Epithelial cell of prostate (primary cell): ENCODE measurements at regions not wholly inside any gene's neighbourhood (a gene's known extent, or its start where the extent isn't known, plus 50 kb on each side); places are given as distances from the start of the nearest gene placed in this dataset.

Experiments used
- DNase-seq: peaks from one replicate; pipeline ENCODE4 v3.0.0-alpha.2; 2011; ENCODE audit warnings: low read depth, low spot score
- H3K27ac ChIP-seq: fragments of 450-650 bp; 2 replicates; pipeline ENCODE4 v1.5.1; 2017; ENCODE audit warnings: mild to moderate bottlenecking

DNA sequence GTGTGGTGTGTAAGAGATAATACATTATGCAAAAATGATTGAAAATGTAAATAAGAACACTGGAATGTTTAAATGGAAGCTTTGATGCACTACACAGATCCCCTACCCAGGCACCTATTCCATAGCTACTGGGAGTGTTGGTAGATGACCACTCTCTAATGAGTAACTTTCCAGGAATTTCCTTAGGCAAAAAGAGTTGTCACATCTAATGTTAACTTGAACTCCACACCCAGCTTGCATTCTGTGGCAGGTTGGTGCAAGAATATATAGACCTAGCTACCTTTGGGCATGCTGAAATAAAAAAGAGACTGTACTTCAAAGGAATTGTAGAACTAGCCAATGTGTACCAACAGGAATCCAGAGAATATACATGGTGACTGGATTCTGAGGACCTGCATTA, 1254.2 kb upstream of the EYS start:
- no peak overlapping the region for H3K27ac ChIP-seq
- DNase-seq: no peak

DNA sequence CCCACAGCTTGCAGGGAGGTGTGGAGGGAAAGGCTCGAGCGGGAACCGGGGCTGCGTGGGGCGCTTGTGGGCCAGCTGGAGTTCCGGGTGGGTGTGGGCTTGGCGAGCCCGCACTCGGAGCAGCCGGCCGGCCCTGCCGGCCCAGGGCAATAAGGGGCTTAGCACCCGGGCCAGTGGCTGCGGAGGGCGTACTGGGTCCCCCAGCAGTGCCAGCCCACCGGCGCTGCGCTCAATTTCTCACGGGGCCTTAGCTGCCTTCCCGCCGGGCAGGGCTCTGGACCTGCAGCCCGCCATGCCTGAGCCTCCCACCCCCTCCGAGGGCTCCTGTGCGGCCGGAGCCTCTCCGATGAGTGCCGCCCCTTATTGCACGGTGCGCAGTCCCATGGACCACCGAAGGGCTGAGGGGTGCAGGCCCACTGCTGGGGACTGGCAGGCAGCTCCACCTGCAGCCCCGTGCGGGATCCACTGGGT, 1242.2 kb upstream of the EYS start:
- H3K27ac ChIP-seq: no peak overlapping the region
- no peak for DNase-seq

DNA sequence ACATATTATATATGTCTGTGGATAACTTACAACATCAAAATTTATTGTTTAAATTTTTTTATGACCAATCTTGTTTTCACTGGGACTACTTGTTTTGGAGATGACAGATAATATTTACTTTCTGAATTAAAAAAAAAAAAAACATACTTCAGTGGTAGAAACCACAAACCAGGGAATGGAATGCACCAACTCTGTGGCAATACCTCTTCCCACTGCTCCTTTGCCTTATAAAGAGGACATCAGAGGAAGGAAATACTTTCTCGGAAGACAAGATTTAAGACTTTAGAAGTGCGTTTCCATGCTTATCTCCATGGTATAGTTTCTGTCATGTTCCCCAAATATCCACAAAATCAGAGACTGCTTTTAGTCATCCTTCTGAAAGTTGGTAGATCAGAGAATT, 1241.1 kb upstream of the EYS start:
- DNase-seq: no peak
- H3K27ac ChIP-seq: no peak overlapping the region

DNA sequence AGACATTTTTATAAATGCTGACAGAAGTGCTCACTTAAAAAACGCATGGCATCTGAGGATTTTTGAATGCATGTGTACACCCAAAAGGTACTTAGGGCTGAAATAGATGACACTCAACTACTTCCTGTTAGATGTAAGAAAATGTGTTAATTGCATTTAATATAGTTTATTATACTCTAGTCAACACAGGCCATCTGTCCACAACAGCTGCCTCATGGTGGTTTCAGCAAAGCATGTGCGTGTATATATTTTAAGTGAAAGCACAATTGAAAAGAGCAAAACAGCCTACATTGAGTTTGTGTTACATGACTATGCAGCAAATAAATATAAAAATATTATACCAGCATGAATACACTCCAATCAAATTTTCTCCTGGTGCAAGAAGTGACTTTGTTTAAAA, 1233.0 kb upstream of the EYS start:
- no peak overlapping the region for H3K27ac ChIP-seq
- DNase-seq: no peak

DNA sequence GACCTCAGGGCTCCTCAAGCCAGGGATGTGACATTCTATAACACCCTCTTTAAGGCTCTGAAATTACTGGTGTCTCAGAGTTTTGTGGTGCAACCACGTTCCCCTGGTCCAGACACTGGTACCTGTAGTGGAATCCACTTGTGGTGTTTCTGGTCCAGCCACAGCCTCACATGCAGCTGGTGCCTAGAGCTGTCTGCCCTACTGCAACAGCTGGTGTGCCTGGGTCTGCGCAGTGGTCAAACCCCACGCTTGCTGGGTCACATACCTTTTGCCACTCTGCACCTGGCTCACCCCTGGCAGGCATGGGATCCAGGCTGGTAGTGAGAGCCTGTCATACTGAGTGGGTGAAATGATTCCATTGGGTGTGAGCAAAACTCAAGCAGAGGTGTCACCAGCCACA, 1230.2 kb upstream of the EYS start:
- H3K27ac ChIP-seq: no peak overlapping the region
- no peak for DNase-seq

DNA sequence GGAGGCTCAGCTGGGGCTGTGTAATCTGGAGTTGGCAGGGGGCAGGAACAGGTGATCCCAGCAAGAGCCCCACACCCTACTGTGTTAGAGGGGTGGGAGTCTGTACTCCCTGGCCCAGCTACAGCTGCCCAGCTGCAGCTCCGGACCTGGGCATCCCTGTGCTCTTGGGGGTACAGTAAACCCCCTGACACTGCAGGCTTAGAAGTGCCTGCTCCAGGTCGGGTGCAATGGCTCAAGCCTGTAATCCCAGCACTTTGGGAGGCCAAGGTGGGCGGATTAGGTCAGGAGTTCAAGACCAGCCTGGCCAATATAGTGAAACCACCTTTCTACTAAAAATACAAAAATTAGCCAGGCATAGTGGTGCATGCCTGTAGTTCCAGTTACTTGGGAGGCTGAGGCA, 1228.6 kb upstream of the EYS start:
- H3K27ac ChIP-seq: no peak overlapping the region

DNA sequence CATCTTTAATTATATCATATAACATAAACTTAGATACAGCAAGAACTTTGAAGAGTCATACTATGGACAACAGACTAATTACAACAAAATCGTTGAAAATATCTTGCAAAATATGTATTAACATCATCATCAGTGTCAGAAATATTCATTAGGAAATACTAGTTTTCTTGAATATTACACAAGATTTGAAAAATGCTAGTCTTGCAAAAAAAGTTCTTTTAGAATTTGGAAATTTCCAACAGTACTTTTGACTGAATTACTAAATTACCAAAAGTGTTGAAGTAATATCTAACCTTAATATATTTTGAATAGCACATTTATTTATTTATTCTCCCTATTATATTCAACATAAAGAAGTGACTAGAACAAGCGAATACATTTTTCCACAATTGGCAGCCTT, 1224.8 kb upstream of the EYS start:
- no peak overlapping the region for H3K27ac ChIP-seq
- DNase-seq: no peak

More for the DNA sequence above, 1228.6 kb upstream of the EYS start:
- no peak for DNase-seq

DNA sequence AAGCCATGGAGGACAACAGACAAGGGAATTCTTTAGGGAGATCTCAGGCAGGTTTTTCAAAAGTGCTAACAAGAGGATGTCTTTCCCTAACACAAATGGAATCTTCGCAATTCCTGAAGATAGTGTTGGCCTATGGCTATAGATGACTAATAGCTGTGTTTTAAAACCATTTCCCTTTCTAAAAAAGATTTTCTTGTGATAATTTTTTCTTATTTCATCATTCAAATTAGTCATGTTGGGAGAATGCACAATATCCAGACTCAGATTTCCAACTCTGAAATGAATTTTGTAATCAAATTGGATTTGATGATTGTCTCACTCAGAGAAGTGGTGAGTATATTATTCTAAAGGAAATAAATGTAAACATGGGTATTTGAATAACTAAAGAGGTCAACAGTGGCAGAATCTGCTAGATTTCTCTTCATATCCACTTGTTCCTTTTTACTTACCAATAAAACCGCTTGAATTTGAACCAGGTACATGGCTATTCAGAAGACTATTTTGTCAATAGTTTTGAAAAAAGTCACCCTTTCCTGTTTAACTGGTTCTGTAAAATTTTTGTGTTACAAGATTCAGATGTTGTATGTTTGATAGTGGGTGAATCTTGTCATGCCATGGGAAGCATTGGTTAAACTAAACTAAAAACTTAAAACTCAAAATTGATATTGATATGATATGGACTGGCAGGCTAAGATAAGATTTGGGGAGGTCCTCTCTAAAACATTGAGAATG, 1223.7 kb upstream of the EYS start:
- no peak for DNase-seq
- no peak overlapping the region for H3K27ac ChIP-seq

DNA sequence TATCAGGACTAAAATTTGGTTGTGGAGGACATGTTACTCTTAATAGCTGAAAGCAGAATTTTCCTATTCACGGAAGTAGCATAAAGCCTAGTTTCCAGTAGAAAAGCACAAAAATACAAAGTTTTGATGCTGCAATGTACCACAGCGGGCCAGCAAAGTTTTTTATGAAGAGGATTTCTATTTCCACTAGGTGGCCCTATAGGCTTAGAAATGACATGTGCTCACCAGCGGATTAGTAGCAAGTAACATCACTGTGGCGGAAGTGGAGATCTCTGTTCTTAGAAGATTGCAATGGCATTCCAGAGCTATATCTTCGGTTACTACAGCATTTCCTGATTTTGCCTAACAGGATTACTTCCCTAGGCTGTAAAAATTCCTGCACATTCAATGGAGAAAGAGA, 1219.0 kb upstream of the EYS start:
- H3K27ac ChIP-seq: no peak overlapping the region
- DNase-seq: no peak

DNA sequence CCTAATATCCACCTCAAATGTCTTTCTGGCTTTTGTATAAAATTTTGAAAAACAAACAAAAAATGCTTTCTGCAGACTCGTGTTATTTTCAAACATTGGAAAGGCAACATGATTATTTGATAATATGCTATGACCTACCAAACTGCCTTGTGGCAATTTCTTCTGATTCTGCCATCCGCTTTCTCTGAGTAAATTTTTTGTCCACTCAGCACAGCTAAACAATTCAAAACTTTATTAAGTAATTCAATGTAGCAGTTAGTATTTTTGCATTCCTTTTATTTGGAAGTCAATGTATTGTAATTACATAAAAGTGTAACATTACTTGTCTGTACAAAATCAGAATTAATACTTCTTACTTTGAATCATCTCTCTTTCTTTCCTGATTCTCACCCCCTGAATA, 1206.6 kb upstream of the EYS start:
- DNase-seq: no peak
- no peak overlapping the region for H3K27ac ChIP-seq

DNA sequence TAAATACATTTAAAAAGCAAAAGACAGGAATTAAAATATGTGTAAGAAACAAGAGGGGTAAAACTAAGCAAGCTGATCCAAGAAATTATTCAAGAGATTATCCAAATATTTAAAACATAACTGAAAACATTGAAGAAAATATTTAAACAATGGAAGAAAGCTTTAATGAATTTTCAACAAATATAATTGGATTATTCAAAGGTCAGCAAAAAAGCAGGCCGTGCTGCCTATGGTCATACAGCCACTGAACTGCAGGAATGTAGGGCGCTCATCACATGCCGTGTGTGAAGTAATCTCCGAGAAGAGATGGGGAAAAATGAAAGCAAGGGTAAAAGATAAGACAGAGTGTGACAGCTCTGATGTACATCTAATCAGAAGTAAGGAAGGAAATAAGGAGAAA, 1195.4 kb upstream of the EYS start:
- no peak for DNase-seq
- H3K27ac ChIP-seq: no peak overlapping the region

DNA sequence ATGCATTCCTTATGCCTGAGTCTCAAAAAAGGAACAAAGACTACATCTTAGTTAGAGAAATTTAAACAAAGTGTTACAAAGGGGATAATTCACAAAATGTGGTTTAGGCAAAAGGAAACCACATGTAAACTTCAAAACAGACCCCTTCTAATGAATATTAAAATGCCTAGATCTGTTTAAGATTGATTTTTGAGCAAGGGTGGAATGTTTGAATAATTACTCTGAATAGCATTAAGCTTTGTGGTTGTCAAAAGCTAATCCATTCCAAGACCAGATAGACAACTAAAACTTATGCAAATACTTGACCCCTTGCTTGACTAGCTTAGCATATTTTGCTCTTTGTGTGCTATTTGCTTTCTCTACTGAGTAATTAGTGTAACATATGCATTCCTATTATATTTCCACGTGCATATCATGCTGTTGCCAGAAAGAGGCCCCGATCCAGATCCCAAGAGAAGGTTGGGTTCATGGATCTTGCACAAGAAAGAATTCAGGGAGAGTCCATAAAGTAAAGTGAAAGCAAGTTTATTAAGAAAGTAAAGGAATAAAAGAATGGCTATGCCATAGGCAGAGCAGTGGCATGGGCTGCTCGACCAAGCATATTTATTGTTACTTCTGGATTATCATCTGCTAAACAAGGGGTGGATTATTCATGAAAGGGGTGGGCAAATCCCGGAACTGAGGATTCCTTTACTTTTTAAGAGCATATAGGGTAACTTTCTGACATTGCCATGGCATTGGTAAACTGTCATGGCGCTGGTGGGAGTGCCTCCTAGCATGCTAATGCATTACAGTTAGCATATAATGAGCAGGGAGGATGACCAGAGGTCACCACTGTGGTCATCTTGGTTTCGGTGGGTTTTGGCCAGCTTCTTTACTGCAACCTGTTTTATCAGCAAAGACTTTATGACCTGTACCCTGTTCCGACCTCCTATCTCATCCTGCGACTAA, 1193.4 kb upstream of the EYS start:
- H3K27ac ChIP-seq: no peak overlapping the region
- DNase-seq: no peak

DNA sequence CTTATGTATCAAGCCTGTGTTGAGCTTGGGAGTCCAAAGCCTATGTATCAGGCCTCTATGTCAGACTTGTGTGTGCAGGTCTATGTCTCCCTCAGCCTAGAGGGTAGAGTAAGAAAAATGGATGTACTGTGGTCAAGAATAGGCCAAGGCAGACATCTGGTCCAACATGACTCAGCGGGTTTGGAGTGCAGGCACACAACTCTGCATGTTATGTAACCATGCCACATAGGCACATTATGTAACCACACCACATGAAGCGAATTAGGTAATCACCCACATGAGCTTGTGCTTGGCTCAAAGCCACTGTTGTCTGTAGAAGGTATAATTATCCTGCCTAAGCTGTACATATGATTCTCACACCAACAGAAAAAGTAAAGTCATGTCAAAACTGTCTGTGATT, 1190.5 kb upstream of the EYS start:
- peak; percentile 52 for DNase-seq
- H3K27ac ChIP-seq: peak overlapping the region; percentile 33

DNA sequence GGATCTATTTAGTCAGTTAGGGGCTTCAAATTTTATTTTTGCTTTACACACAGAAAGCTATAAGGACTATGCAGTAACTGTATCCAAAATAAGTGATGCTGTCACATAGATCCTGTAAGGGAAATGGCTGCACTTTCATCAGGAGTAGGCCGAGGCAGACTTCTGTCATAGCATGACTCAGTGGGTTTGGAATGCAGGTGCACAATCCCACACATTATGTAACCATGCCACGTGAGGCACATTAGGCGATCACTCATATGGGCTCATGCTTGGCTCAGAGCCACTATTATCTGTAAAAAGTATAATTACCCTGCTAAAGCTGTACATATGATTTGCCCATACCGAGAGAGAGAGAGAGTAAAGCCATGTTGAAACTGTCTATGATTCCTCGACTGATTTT, 1189.4 kb upstream of the EYS start:
- H3K27ac ChIP-seq: peak overlapping the region; percentile 33
- peak; percentile 26 for DNase-seq

DNA sequence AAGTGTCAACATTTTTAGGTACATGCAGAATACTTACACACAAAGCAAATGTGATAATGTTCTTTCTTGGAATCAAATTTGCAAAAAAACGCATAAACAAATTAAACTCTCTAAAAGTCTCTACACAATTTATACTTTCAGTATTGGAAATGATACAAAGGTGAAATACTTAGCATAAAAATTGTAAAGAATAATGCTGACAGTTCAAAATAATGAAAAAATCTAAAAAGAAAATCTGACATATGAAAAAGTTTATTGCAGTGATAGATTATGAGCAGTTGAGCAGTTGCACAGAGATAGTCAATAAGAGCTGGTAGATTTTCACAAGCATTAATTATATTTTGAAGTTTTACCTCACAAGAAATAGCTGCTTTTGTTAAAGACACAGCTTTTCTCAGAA, 1176.4 kb upstream of the EYS start:
- no peak for DNase-seq
- H3K27ac ChIP-seq: no peak overlapping the region

DNA sequence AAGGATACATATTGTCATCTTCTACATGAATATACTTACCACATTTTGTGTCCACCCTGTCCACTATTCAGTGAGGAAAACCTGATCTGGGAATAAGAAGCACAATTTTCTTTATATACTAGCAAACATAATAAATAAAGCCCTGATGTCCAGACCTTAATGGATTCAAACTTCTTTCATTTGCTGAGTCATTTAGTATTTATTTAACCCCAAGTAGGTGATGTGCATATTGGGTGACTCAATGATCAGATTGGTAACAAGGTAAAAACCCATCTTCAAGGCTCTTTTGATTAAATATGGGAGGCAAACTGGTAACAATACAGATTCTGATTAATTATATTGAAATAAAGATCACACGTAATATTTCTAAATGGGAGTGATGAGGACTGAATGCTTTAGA, 1159.8 kb upstream of the EYS start:
- no peak for DNase-seq
- no peak overlapping the region for H3K27ac ChIP-seq

DNA sequence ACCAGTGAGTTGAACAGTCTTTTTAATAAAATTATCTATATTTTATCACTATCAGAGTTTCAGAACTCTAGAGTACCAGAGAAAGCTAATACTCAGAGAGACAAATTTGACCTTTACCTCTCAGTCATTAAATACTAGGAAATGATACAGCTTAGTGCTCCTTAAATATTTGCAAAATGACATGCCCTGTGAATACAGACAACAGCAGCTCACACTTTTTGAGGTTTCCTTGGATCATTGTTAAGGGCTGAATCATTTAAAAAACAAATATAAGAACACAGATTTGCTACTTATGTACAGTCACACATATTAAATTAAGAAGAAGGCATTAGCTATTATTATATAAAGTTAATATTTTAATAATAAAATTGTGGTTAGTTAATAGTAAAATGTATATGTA, 1158.7 kb upstream of the EYS start:
- no peak for DNase-seq
- H3K27ac ChIP-seq: no peak overlapping the region

DNA sequence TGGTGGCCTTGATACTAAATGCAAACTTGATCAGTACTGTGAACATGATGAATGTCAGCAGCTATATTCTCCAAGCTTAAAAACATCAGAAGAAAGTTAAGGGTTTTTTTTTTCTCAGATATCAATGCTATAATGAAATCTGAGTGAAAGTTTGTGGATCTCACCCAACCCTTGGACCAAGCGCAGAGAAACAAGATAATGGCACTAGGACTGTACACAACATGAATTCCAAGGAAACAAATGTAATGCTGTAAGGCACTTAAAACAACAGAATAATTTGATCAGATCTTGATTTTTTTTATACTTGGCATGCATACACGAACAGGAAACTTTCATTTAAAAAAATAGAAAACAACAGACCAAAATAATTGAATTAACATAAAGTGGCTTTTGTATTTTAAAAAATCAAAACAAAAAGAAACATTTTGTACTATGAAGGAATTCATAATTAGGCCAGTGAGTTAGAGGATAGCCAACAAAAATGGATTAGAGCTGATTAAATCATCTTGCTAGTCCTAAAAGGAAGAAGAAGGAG, 1154.0 kb upstream of the EYS start:
- no peak for DNase-seq
- H3K27ac ChIP-seq: no peak overlapping the region

DNA sequence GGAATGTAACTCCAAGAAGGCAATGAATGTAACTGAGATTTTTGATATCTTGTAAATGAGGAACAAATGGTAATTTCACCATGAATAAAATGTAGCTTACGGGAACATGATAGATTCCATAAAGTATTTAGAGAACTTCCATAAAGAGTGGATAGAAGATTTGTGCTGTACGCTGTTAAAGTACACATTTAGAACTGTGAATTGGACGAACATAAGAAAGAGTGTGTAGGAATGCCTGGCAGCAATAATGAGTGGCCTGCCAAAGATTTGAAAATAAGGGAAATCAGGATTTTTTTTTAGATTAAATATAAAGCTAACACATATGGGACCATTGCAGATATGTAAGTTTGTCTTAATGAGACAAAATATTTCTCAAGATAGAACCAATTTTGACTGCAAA, 1153.3 kb upstream of the EYS start:
- DNase-seq: no peak

DNA sequence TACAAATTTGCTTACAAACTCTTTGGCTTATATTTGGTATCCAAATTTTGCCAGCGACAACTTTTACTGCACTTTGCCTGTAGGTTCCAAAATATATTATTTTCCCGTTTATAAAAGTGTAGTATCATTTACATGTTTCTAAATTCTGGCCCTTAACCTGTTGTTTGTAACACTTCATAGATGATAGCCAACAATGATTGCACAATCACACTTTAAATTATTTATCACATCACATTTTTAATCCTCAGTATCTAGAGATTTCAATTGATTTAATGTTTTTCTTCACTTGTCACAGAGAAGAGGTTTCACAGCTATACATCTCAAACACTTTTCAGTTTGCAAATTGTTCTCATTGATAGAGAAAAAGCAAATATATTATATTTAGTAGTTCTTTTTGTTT, 1151.2 kb upstream of the EYS start:
- no peak for DNase-seq
- no peak overlapping the region for H3K27ac ChIP-seq

More for the DNA sequence above, 1153.3 kb upstream of the EYS start:
- no peak overlapping the region for H3K27ac ChIP-seq

DNA sequence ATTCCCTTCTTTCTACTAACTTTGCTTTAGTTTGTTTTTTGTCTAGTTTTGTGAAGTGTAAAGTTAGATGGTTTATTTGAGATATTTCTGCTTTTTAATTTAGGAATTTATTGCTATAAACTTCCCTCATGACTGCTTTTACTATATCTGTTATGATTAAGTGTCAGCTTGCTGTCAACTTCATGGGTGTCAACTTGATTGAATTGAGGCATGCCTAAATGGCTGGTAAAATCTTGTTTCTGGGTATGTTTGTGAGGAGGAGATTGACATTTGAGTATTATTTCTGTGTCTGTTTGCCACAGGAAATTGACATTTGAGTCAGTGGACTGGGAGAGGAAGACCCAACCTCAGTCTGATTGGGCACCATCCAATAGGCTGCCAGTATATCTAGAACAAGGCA, 1147.0 kb upstream of the EYS start:
- no peak overlapping the region for H3K27ac ChIP-seq
- no peak for DNase-seq
